NCI-H128 (cell line): ENCODE measurements at regions not wholly inside any gene's neighbourhood (a gene's known extent, or its start where the extent isn't known, plus 50 kb on each side); places are given as distances from the start of the nearest gene placed in this dataset.
"Not testable (repeated sequence)": the region's sequence is repeated elsewhere in the genome, so short reads cannot be mapped to it uniquely, and the experiment has no call there.

Source experiments
- DNase-seq: peaks from one replicate; lab custom pipeline; 2025; ENCODE audit not compliant: unreplicated experiment; lab: John Stamatoyannopoulos, UW

- not testable (repeated sequence) for DNase-seq
Observed at GRCh38 chr7:53385239-53385638, 349.8 kb downstream of the POM121L12 start.

GRCh38 chr7:53387515-53387914, 352.1 kb downstream of the POM121L12 start:
- no peak for DNase-seq

GRCh38 chr7:53397911-53398310, 362.5 kb downstream of the POM121L12 start:
- DNase-seq = no peak

- no peak for DNase-seq
Observed at GRCh38 chr7:53398566-53398965, 363.1 kb downstream of the POM121L12 start.

GRCh38 chr7:53413021-53413420, 377.6 kb downstream of the POM121L12 start:
- no peak for DNase-seq

- no peak for DNase-seq
Observed at GRCh38 chr7:53415816-53416215, 380.4 kb downstream of the POM121L12 start.

GRCh38 chr7:53418834-53419482, 383.5 kb downstream of the POM121L12 start:
- DNase-seq = no peak

GRCh38 chr7:53420550-53420949, 385.1 kb downstream of the POM121L12 start:
- no peak for DNase-seq

- no peak for DNase-seq
Observed at GRCh38 chr7:53422291-53422690, 386.9 kb downstream of the POM121L12 start.

GRCh38 chr7:53426145-53426750, 390.8 kb downstream of the POM121L12 start:
- no peak for DNase-seq

GRCh38 chr7:53428045-53428444, 392.6 kb downstream of the POM121L12 start:
- no peak for DNase-seq

- no peak for DNase-seq
Observed at GRCh38 chr7:53431901-53432300, 396.5 kb downstream of the POM121L12 start.

GRCh38 chr7:53437336-53437735, 401.9 kb downstream of the POM121L12 start:
- no peak for DNase-seq

GRCh38 chr7:53446170-53446569, 410.7 kb downstream of the POM121L12 start:
- no peak for DNase-seq

- no peak for DNase-seq
Observed at GRCh38 chr7:53458636-53459035, 423.2 kb downstream of the POM121L12 start.

- DNase-seq = no peak
Observed at GRCh38 chr7:53466371-53466770, 430.9 kb downstream of the POM121L12 start.

GRCh38 chr7:53470336-53470970, 435.0 kb downstream of the POM121L12 start:
- DNase-seq = no peak

- no peak for DNase-seq
Observed at GRCh38 chr7:53473371-53473770, 437.9 kb downstream of the POM121L12 start.

GRCh38 chr7:53475776-53476175, 440.3 kb downstream of the POM121L12 start:
- no peak for DNase-seq

- DNase-seq = no peak
Observed at GRCh38 chr7:53476566-53476965, 441.1 kb downstream of the POM121L12 start.

- no peak for DNase-seq
Observed at GRCh38 chr7:53485354-53485753, 449.9 kb downstream of the POM121L12 start.

GRCh38 chr7:53491051-53491450, 455.6 kb downstream of the POM121L12 start:
- no peak for DNase-seq
